ENCODE measurements at regions not wholly inside any gene's neighbourhood (a gene's known extent, or its start where the extent isn't known, plus 50 kb on each side); places are given as distances from the start of the nearest gene placed in this dataset.
"Not testable (repeated sequence)": the region's sequence is repeated elsewhere in the genome, so short reads cannot be mapped to it uniquely, and the experiment has no call there.

DNA sequence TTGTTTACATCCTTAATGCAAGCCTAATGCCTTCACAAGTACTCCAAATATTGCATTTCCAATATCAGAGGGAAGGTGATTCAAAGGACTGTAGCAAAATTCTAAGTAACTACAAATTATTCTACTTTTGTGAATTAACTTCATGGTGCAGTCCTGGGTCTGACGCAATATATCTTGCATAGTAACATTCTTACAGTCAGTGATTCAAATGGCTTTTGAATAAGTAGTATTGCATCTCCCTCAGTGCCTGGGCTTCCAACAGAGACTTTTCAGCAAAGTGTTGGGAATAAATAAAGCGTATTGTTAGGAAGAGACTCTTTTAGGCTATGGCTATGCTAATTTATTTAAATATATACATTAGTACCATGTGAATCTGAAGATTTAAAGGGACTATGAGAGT, 564.7 kb upstream of the COBL start:
- no peak overlapping the region for H3K4me3 ChIP-seq (ENCODE audit: low read depth, low read length)
- no peak for TF ChIP-seq CTCF (IDR thresholded peaks at IDR 0.05; ENCODE audit: low read depth, low read length)

GRCh38 chr7:51878865-51879264, 562.3 kb upstream of the COBL start:
- TF ChIP-seq CTCF (IDR thresholded peaks at IDR 0.05; ENCODE audit: low read depth, low read length) = no peak
- H3K4me3 ChIP-seq (ENCODE audit: low read depth, low read length) = no peak overlapping the region

GRCh38 chr7:51869452-51869851, 552.8 kb upstream of the COBL start:
- TF ChIP-seq CTCF (IDR thresholded peaks at IDR 0.05; ENCODE audit: low read depth, low read length) = no peak
- no peak overlapping the region for H3K4me3 ChIP-seq (ENCODE audit: low read depth, low read length)

DNA sequence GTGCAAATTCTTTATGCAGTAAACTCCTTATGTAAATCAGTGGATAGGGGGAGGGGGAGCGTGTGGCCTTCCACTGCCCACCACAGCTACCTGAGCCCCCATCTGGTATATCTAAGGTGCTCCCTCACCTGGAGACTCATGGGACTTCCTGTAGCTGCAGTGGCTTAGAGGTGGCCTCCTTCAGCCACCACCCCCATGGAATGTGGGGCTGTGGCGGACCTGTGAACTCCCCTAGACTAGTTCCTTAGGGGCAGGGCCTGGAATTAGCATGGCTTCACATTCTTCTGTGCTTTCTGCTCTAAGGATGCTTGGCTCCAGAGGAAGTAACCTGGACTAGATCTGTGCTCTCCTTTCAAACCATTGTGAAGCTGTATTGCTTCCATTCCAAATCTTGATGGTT, 550.5 kb upstream of the COBL start:
- TF ChIP-seq CTCF (IDR thresholded peaks at IDR 0.05; ENCODE audit: low read depth, low read length) = no peak

GRCh38 chr7:51860305-51860704, 543.7 kb upstream of the COBL start:
- H3K4me3 ChIP-seq (ENCODE audit: low read depth, low read length) = no peak overlapping the region
- no peak for TF ChIP-seq CTCF (IDR thresholded peaks at IDR 0.05; ENCODE audit: low read depth, low read length)

More for the DNA sequence above, 550.5 kb upstream of the COBL start:
- no peak overlapping the region for H3K4me3 ChIP-seq (ENCODE audit: low read depth, low read length)

DNA sequence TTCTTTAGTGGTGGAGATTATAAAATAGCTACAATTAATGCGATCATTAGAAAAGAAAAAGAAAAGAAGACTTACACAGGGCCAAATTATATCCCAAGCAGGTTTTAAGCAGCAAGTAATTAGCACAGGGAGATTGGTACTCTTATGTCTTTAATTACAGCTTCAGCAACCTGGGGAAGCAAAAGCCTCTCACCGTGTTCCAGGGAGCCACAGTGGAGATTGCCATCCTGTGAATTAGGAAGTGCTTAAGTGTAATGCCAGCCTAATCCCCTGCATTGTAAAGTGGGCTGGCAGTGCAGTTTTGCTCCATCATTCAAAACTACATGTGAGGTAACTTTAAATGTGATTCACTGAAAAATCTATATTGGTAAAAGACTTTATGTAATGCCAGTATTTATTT, 533.5 kb upstream of the COBL start:
- no peak overlapping the region for H3K4me3 ChIP-seq (ENCODE audit: low read depth, low read length)
- no peak for TF ChIP-seq CTCF (IDR thresholded peaks at IDR 0.05; ENCODE audit: low read depth, low read length)

DNA sequence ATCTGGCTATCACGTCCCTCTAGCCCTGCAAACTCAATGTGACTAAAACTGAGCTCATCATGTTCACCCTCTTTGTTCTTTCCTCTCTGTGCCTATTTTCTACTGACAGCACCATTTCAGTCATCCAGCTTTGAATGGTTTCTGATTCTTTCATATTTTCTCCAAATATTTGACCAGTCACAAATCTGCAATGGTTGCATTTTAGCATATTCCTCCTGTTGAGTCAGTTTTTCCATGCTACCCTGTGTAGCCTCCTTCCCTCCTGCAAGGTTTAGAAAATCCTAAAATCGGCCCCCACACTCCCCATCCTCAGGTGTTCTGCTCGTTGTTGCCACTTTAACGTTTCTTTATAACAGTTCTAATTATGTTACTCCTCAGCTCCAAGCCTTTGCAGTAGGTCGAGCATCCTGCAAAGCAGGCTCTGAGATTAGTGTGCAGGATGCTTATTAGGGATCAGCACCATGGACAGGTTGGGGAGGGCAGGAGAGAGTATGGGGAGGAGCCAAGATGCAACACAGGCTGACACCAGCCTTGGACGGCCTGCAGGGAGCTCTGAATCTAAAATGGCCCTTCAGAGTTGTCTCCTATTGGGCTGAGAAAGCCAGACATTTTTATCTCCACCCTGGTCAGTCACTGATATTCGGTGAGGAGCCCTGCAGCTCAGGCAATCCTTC, 531.0 kb upstream of the COBL start:
- TF ChIP-seq CTCF (IDR thresholded peaks at IDR 0.05; ENCODE audit: low read depth, low read length) = no peak
- H3K4me3 ChIP-seq (ENCODE audit: low read depth, low read length) = no peak overlapping the region

DNA sequence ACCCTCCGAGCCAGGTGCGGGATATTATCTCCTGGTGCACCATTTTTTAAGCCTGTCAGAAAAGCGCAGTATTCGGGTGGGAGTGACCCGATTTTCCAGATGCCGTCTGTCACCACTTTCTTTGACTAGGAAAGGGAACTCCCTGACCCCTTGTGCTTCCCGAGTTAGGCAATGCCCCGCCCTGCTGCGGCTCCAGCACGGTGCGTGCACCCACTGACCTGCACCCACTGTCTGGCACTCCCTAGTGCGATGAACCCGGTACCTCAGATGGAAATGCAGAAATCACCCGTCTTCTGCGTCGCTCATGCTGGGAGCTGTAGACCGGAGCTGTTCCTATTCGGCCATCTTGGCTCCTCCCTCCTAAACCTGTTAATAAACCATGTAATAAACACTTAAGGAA, 522.5 kb upstream of the COBL start:
- not testable (repeated sequence) for H3K4me3 ChIP-seq (ENCODE audit: low read depth, low read length)
